Lower leg skin (tissue), 4 donors: ENCODE measurements at regions not wholly inside any gene's neighbourhood (a gene's known extent, or its start where the extent isn't known, plus 50 kb on each side); places are given as distances from the start of the nearest gene placed in this dataset.

Experiments
- DNase-seq, 2 donors: peaks; one replicate each; pipeline ENCODE4 v3.0.0-alpha.2; 2019; ENCODE audit warnings: low spot score in 2 of 2
- H3K4me3 ChIP-seq: fragments of 200-600 bp; sonication (generic); 2 replicates; pipeline ENCODE4 v1.5.1; 2017; ENCODE audit warnings: mild to moderate bottlenecking, low read depth; ENCODE audit not compliant: poor library complexity, severe bottlenecking
- CTCF ChIP-seq, 3 donors: fragments of 450-650 bp; IDR thresholded peaks; one replicate each; pipeline ENCODE4 v1.5.1; 2016; ENCODE audit warnings: antibody characterized with exemption in 3 of 3, mild to moderate bottlenecking in 3 of 3, moderate library complexity in 2 of 3
- POLR2A ChIP-seq, 2 donors: fragments of 450-650 bp; IDR thresholded peaks; one replicate each; pipeline ENCODE4 v1.6.1; 2016 to 2017; ENCODE audit warnings: antibody characterized with exemption in 2 of 2, mild to moderate bottlenecking in 1 of 2, moderate library complexity in 1 of 2
- WGBS, 2 donors: methylation state at CpG; one replicate each; pipeline ENCODE4 v1.1.5; 2018; 5-methylcytosine and 5-hydroxymethylcytosine counted together
- intact Hi-C: fragments of 100-400 bp; cut with DNase I; formaldehyde crosslinking; loops from one replicate; pipeline ENCODE4 v1.15.0; 2023; ENCODE audit warnings: low total_unique reads

- TF ChIP-seq POLR2A (IDR thresholded peaks at IDR 0.05) (no peak), CTCF (IDR thresholded peaks at IDR 0.05) (no peak)
- 85 to 93% methylated on average over 20 of the region's 20 CpGs for WGBS, 2 donors
- no peak overlapping the region for H3K4me3 ChIP-seq
- intact Hi-C loops = no loop called here
- no peak for DNase-seq
Measured at GRCh38 chr17:77783991-77784820, 174.3 kb upstream of the TNRC6C start.

- no peak for TF ChIP-seq CTCF (IDR thresholded peaks at IDR 0.05)
- TF ChIP-seq POLR2A (IDR thresholded peaks at IDR 0.05) = no peak
- no peak for DNase-seq
- intact Hi-C loops = no loop called here
- H3K4me3 ChIP-seq = no peak overlapping the region
- 82 to 89% methylated on average over 15 of the region's 15 CpGs for WGBS, 2 donors
Measured at GRCh38 chr17:77785312-77785905, 173.1 kb upstream of the TNRC6C start.

GRCh38 chr17:77786090-77786489 is 172.4 kb upstream of the TNRC6C start:
- no peak for DNase-seq
- H3K4me3 ChIP-seq = no peak overlapping the region
- TF ChIP-seq POLR2A (IDR thresholded peaks at IDR 0.05) = no peak
- no peak for TF ChIP-seq CTCF (IDR thresholded peaks at IDR 0.05)
- intact Hi-C loops = no loop called here
- 68 to 90% methylated on average over 4 of the region's 4 CpGs for WGBS, 2 donors

GRCh38 chr17:77786740-77787505 is 171.6 kb upstream of the TNRC6C start:
- intact Hi-C loops = no loop called here
- no peak for DNase-seq
- TF ChIP-seq CTCF (IDR thresholded peaks at IDR 0.05) (no peak), POLR2A (IDR thresholded peaks at IDR 0.05) (no peak)
- 74 to 80% methylated on average over 20 of the region's 20 CpGs for WGBS, 2 donors
- no peak overlapping the region for H3K4me3 ChIP-seq

GRCh38 chr17:77790143-77790829 is 168.2 kb upstream of the TNRC6C start:
- WGBS, 2 donors = 55 to 62% methylated on average over 9 of the region's 9 CpGs
- no peak for DNase-seq
- TF ChIP-seq POLR2A (IDR thresholded peaks at IDR 0.05) (no peak), CTCF (IDR thresholded peaks at IDR 0.05) (no peak)
- intact Hi-C loops = no loop called here
- no peak overlapping the region for H3K4me3 ChIP-seq
